ENCODE measurements at regions not wholly inside any gene's neighbourhood (a gene's known extent, or its start where the extent isn't known, plus 50 kb on each side); places are given as distances from the start of the nearest gene placed in this dataset.
"Not testable (repeated sequence)": the region's sequence is repeated elsewhere in the genome, so short reads cannot be mapped to it uniquely, and the experiment has no call there.

- Histone ChIP-seq H3K36me3 (ENCODE audit: control insufficient read depth in 1 of 2, insufficient read depth in 2 of 2, low read length in 2 of 2) (no peaks in the 10 kb centered on the region), H3K4me1 (ENCODE audit: control insufficient read depth in 1 of 2, insufficient read depth in 2 of 2, low read length in 2 of 2) (no peaks in the 10 kb centered on the region), H3K27ac (ENCODE audit: low read depth, low read length) (no peak overlapping the region), H3K9ac (ENCODE audit: low read depth in 1 of 2, low read length in 2 of 2) (no peak overlapping the region), H3K9me3 (ENCODE audit: control insufficient read depth in 1 of 2, low read length in 2 of 2) (peaks cover 0 to 2% of the 10 kb centered on the region in 2 donors), H3K4me3 (ENCODE audit: low read depth in 1 of 2, low read length in 2 of 2) (no peak overlapping the region), H3K27me3 (ENCODE audit: control insufficient read depth in 1 of 2, insufficient read depth in 2 of 2, low read length in 2 of 2) (no peaks in the 10 kb centered on the region)
Observed at GRCh38 chr14:82999802-83000201, 1466.1 kb upstream of the SEL1L start.

- Histone ChIP-seq H3K27ac (ENCODE audit: low read depth, low read length) (no peak overlapping the region), H3K27me3 (ENCODE audit: control insufficient read depth in 1 of 2, insufficient read depth in 2 of 2, low read length in 2 of 2) (no peaks in the 10 kb centered on the region), H3K4me1 (ENCODE audit: control insufficient read depth in 1 of 2, insufficient read depth in 2 of 2, low read length in 2 of 2) (no peaks in the 10 kb centered on the region), H3K9me3 (ENCODE audit: control insufficient read depth in 1 of 2, low read length in 2 of 2) (peaks cover 0 to 12% of the 10 kb centered on the region in 2 donors), H3K9ac (ENCODE audit: low read depth in 1 of 2, low read length in 2 of 2) (no peak overlapping the region), H3K36me3 (ENCODE audit: control insufficient read depth in 1 of 2, insufficient read depth in 2 of 2, low read length in 2 of 2) (no peaks in the 10 kb centered on the region), H3K4me3 (ENCODE audit: low read depth in 1 of 2, low read length in 2 of 2) (no peak overlapping the region)
Observed at GRCh38 chr14:83004456-83005006, 1470.9 kb upstream of the SEL1L start.

- Histone ChIP-seq H3K9ac (ENCODE audit: low read depth in 1 of 2, low read length in 2 of 2) (no peak overlapping the region), H3K4me3 (ENCODE audit: low read depth in 1 of 2, low read length in 2 of 2) (no peak overlapping the region), H3K9me3 (ENCODE audit: control insufficient read depth in 1 of 2, low read length in 2 of 2) (peaks cover 5 to 16% of the 10 kb centered on the region in 2 donors), H3K4me1 (ENCODE audit: control insufficient read depth in 1 of 2, insufficient read depth in 2 of 2, low read length in 2 of 2) (no peaks in the 10 kb centered on the region), H3K27me3 (ENCODE audit: control insufficient read depth in 1 of 2, insufficient read depth in 2 of 2, low read length in 2 of 2) (no peaks in the 10 kb centered on the region), H3K36me3 (ENCODE audit: control insufficient read depth in 1 of 2, insufficient read depth in 2 of 2, low read length in 2 of 2) (no peaks in the 10 kb centered on the region), H3K27ac (ENCODE audit: low read depth, low read length) (no peak overlapping the region)
Observed at GRCh38 chr14:83006121-83006670, 1472.5 kb upstream of the SEL1L start.

- peaks cover 5 to 16% of the 10 kb centered on the region in 2 donors for H3K9me3 ChIP-seq (ENCODE audit: control insufficient read depth in 1 of 2, low read length in 2 of 2)
- not testable (repeated sequence) for H3K4me3 ChIP-seq (ENCODE audit: low read depth in 1 of 2, low read length in 2 of 2); H3K9ac ChIP-seq (ENCODE audit: low read depth in 1 of 2, low read length in 2 of 2); H3K27ac ChIP-seq (ENCODE audit: low read depth, low read length); H3K4me1 ChIP-seq (ENCODE audit: control insufficient read depth in 1 of 2, insufficient read depth in 2 of 2, low read length in 2 of 2); H3K27me3 ChIP-seq (ENCODE audit: control insufficient read depth in 1 of 2, insufficient read depth in 2 of 2, low read length in 2 of 2); H3K36me3 ChIP-seq (ENCODE audit: control insufficient read depth in 1 of 2, insufficient read depth in 2 of 2, low read length in 2 of 2)
Observed at GRCh38 chr14:83007052-83007451, 1473.4 kb upstream of the SEL1L start.

DNA sequence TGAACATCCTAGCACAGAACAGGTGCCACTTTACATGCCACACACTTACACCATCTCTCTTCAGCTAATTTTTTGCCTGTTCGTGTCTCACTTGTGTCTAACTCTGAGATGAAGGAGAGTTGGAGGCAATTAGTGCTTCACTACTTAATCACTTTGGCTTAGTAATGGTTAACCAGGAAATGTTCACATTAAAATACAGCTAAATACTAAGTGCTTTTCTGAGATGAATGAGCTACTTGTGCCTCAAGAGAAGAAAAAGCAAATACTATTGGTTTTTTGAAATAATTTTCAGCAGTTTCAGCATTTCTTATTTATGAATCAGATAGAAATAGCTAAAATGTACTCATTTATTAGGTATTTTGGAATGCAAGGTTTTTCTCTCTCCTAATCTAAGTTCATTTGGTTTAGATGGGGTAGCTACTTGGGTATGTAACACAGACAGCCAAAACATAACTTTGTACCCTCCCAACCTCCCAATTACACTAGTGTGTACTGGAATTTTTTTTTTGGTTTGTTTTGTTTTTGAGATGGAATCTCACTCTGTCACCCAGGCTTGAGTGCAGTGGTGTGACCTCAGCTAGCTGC, 1474.1 kb upstream of the SEL1L start:
- Histone ChIP-seq H3K27me3 (ENCODE audit: control insufficient read depth in 1 of 2, insufficient read depth in 2 of 2, low read length in 2 of 2) (no peaks in the 10 kb centered on the region), H3K9ac (ENCODE audit: low read depth in 1 of 2, low read length in 2 of 2) (no peak overlapping the region), H3K4me1 (ENCODE audit: control insufficient read depth in 1 of 2, insufficient read depth in 2 of 2, low read length in 2 of 2) (no peaks in the 10 kb centered on the region), H3K36me3 (ENCODE audit: control insufficient read depth in 1 of 2, insufficient read depth in 2 of 2, low read length in 2 of 2) (no peaks in the 10 kb centered on the region), H3K4me3 (ENCODE audit: low read depth in 1 of 2, low read length in 2 of 2) (no peak overlapping the region), H3K9me3 (ENCODE audit: control insufficient read depth in 1 of 2, low read length in 2 of 2) (peaks cover 5 to 16% of the 10 kb centered on the region in 2 donors), H3K27ac (ENCODE audit: low read depth, low read length) (no peak overlapping the region)

DNA sequence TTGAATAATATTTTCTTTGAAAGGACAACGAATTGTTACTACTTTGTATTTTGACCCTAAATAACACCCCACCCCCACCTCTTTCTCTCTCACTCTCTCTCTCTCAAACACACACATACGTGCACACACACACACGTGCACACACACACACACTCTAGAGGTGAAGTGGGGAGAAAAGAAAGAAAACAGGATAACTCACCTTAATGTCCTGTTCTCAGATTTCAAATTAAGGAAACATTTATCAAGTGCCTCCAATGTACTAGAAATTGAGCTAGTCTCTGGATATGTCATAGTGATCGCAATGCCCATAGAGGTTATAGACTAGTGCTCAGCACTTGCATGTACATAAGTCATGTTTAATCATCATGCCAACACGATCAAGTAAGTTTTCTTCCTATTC, 1483.6 kb upstream of the SEL1L start:
- H3K36me3 ChIP-seq (ENCODE audit: control insufficient read depth in 1 of 2, insufficient read depth in 2 of 2, low read length in 2 of 2), result no peaks in the 10 kb centered on the region

DNA sequence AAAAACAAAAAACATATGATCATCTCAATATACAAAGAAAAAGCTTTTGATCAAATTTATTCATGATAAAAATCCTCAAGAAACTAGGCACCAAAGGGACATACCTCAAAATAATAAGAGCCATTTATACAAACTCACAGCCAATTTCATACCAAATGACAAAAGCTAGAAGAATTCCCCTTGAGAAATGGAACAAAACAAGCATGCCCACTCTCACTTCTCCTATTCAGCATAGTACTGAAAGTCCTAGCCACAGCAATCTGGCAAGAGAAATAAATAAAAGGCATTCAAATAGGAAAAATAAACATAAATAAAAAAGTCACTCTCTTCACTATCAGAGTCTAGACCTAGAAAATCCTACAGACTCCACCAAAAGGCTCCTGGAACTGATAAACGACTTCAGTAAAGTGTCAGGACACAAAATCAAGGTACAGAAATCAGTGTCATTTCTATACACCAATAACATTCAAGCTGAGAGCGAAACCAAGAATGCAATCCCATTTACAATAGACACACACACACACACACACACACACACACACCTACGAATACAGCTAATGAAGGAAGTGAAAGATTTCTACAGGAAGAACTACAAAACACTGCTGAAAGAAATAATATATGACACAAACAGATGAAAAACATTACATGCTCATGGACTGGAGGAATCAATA, 1486.2 kb upstream of the SEL1L start:
- no peaks in the 10 kb centered on the region for H3K27me3 ChIP-seq (ENCODE audit: control insufficient read depth in 1 of 2, insufficient read depth in 2 of 2, low read length in 2 of 2)
- no peak overlapping the region for H3K9ac ChIP-seq (ENCODE audit: low read depth in 1 of 2, low read length in 2 of 2)
- H3K4me3 ChIP-seq (ENCODE audit: low read depth in 1 of 2, low read length in 2 of 2), result no peak overlapping the region
- H3K4me1 ChIP-seq (ENCODE audit: control insufficient read depth in 1 of 2, insufficient read depth in 2 of 2, low read length in 2 of 2), result no peaks in the 10 kb centered on the region
- no peaks in the 10 kb centered on the region for H3K36me3 ChIP-seq (ENCODE audit: control insufficient read depth in 1 of 2, insufficient read depth in 2 of 2, low read length in 2 of 2)
- H3K27ac ChIP-seq (ENCODE audit: low read depth, low read length), result no peak overlapping the region
- H3K9me3 ChIP-seq (ENCODE audit: control insufficient read depth in 1 of 2, low read length in 2 of 2), result no peaks in the 10 kb centered on the region

More for the DNA sequence above, 1483.6 kb upstream of the SEL1L start:
- Histone ChIP-seq H3K4me1 (ENCODE audit: control insufficient read depth in 1 of 2, insufficient read depth in 2 of 2, low read length in 2 of 2) (no peaks in the 10 kb centered on the region), H3K27ac (ENCODE audit: low read depth, low read length) (no peak overlapping the region), H3K4me3 (ENCODE audit: low read depth in 1 of 2, low read length in 2 of 2) (no peak overlapping the region), H3K27me3 (ENCODE audit: control insufficient read depth in 1 of 2, insufficient read depth in 2 of 2, low read length in 2 of 2) (no peaks in the 10 kb centered on the region), H3K9ac (ENCODE audit: low read depth in 1 of 2, low read length in 2 of 2) (no peak overlapping the region), H3K9me3 (ENCODE audit: control insufficient read depth in 1 of 2, low read length in 2 of 2) (no peaks in the 10 kb centered on the region)

- Histone ChIP-seq H3K9ac (ENCODE audit: low read depth in 1 of 2, low read length in 2 of 2) (no peak overlapping the region), H3K4me3 (ENCODE audit: low read depth in 1 of 2, low read length in 2 of 2) (no peak overlapping the region), H3K9me3 (ENCODE audit: control insufficient read depth in 1 of 2, low read length in 2 of 2) (no peaks in the 10 kb centered on the region), H3K4me1 (ENCODE audit: control insufficient read depth in 1 of 2, insufficient read depth in 2 of 2, low read length in 2 of 2) (no peaks in the 10 kb centered on the region), H3K27ac (ENCODE audit: low read depth, low read length) (no peak overlapping the region), H3K27me3 (ENCODE audit: control insufficient read depth in 1 of 2, insufficient read depth in 2 of 2, low read length in 2 of 2) (no peaks in the 10 kb centered on the region), H3K36me3 (ENCODE audit: control insufficient read depth in 1 of 2, insufficient read depth in 2 of 2, low read length in 2 of 2) (no peaks in the 10 kb centered on the region)
Observed at GRCh38 chr14:83021323-83021722, 1487.7 kb upstream of the SEL1L start.

- Histone ChIP-seq H3K27me3 (ENCODE audit: control insufficient read depth in 1 of 2, insufficient read depth in 2 of 2, low read length in 2 of 2) (no peaks in the 10 kb centered on the region), H3K9ac (ENCODE audit: low read depth in 1 of 2, low read length in 2 of 2) (no peak overlapping the region), H3K9me3 (ENCODE audit: control insufficient read depth in 1 of 2, low read length in 2 of 2) (no peaks in the 10 kb centered on the region), H3K36me3 (ENCODE audit: control insufficient read depth in 1 of 2, insufficient read depth in 2 of 2, low read length in 2 of 2) (no peaks in the 10 kb centered on the region), H3K27ac (ENCODE audit: low read depth, low read length) (no peak overlapping the region), H3K4me3 (ENCODE audit: low read depth in 1 of 2, low read length in 2 of 2) (no peak overlapping the region), H3K4me1 (ENCODE audit: control insufficient read depth in 1 of 2, insufficient read depth in 2 of 2, low read length in 2 of 2) (no peaks in the 10 kb centered on the region)
Observed at GRCh38 chr14:83023369-83023768, 1489.7 kb upstream of the SEL1L start.

DNA sequence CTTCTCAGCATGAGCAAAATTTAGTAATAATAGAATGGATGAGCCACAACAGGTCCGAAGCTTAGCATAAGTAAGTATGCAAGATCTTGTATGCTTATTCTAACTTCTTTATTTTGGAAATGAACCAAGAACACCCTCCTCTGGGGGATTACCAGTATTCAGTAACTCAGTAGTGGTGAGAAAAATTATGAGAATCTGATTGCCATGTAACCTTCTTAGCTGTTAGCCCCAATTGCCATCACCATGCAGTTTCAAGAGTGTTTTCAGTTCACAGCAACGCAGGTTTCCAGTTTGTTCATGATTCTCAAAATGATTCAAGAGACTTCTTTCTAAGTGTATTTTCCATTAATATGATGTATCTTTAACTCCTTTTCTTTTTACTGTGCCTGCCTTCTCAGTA, 1507.6 kb upstream of the SEL1L start:
- Histone ChIP-seq H3K36me3 (ENCODE audit: control insufficient read depth in 1 of 2, insufficient read depth in 2 of 2, low read length in 2 of 2) (no peaks in the 10 kb centered on the region), H3K4me3 (ENCODE audit: low read depth in 1 of 2, low read length in 2 of 2) (no peak overlapping the region), H3K27me3 (ENCODE audit: control insufficient read depth in 1 of 2, insufficient read depth in 2 of 2, low read length in 2 of 2) (no peaks in the 10 kb centered on the region), H3K27ac (ENCODE audit: low read depth, low read length) (no peak overlapping the region), H3K9ac (ENCODE audit: low read depth in 1 of 2, low read length in 2 of 2) (no peak overlapping the region), H3K9me3 (ENCODE audit: control insufficient read depth in 1 of 2, low read length in 2 of 2) (no peaks in the 10 kb centered on the region), H3K4me1 (ENCODE audit: control insufficient read depth in 1 of 2, insufficient read depth in 2 of 2, low read length in 2 of 2) (no peaks in the 10 kb centered on the region)
